Activated CD8-positive, alpha-beta T cell treated with anti-CD3 and anti-CD28 coated beads for 36 hours (primary cell): ENCODE measurements at regions not wholly inside any gene's neighbourhood (a gene's known extent, or its start where the extent isn't known, plus 50 kb on each side); places are given as distances from the start of the nearest gene placed in this dataset.
"Not testable (repeated sequence)": the region's sequence is repeated elsewhere in the genome, so short reads cannot be mapped to it uniquely, and the experiment has no call there.

Source experiments
- ATAC-seq: fragments of 200-7000 bp; cut with Tn5 transposase; one replicate; pipeline ENCODE4 v1.10.0; 2021; ENCODE audit warnings: mild to moderate bottlenecking, moderate library complexity
- CTCF ChIA-PET: fragments of 350-600 bp; sonication (Branson Sonifier 250); formaldehyde crosslinking; loops from one replicate; lab custom pipeline; 2021; ENCODE audit warnings: antibody characterized with exemption; lab: Charles Lee
- POLR2A ChIA-PET: fragments of 350-600 bp; sonication (Branson Sonifier 250); formaldehyde crosslinking; loops from one replicate; lab custom pipeline; 2021; ENCODE audit warnings: antibody characterized with exemption; lab: Charles Lee
- DNase-seq: peaks from one replicate; pipeline ENCODE4 v3.0.0-alpha.2; 2020
- H3K27ac Mint-ChIP-seq: one replicate; pipeline ENCODE4 v1.8.0; 2021; ENCODE audit warnings: mild to moderate bottlenecking, mixed read lengths
- H3K27me3 Mint-ChIP-seq: one replicate; pipeline ENCODE4 v1.8.0; 2021; ENCODE audit warnings: mixed read lengths
- H3K36me3 Mint-ChIP-seq: one replicate; pipeline ENCODE4 v1.8.0; 2021; ENCODE audit warnings: low read depth, mixed read lengths
- H3K4me1 Mint-ChIP-seq: one replicate; pipeline ENCODE4 v1.8.0; 2021; ENCODE audit warnings: low read depth, mixed read lengths
- H3K4me3 Mint-ChIP-seq: one replicate; pipeline ENCODE4 v1.8.0; 2021; ENCODE audit warnings: mild to moderate bottlenecking, moderate library complexity, mixed read lengths
- H3K9me3 Mint-ChIP-seq: one replicate; pipeline ENCODE4 v1.8.0; 2021; ENCODE audit warnings: mixed read lengths
- CTCF ChIP-seq: fragments of 200-600 bp; IDR thresholded peaks from one replicate; pipeline ENCODE4 v1.8.0; 2022; ENCODE audit warnings: antibody characterized with exemption, mild to moderate bottlenecking
- intact Hi-C: fragments of 100-400 bp; cut with micrococcal nuclease; formaldehyde crosslinking; loops from one replicate; pipeline ENCODE4 v1.10.0; 2022

GRCh38 chr16:86735727-86736126, 157.4 kb downstream of the FOXL1 start:
- intact Hi-C loops, result no loop called here
- POLR2A ChIA-PET, result no interaction called here
- H3K4me1 Mint-ChIP-seq, result peaks cover under 1% of the 10 kb centered on the region
- H3K27ac Mint-ChIP-seq, result no peak overlapping the region
- no peaks in the 10 kb centered on the region for H3K36me3 Mint-ChIP-seq
- H3K4me3 Mint-ChIP-seq, result no peak overlapping the region
- no peak for TF ChIP-seq CTCF
- H3K9me3 Mint-ChIP-seq, result no peaks in the 10 kb centered on the region
- ATAC-seq (no peak), DNase-seq (no peak)
- peaks cover 34% of the 10 kb centered on the region for H3K27me3 Mint-ChIP-seq
- CTCF ChIA-PET, result no interaction called here

- Mint-ChIP-seq H3K4me3 (no peak overlapping the region), H3K36me3 (no peaks in the 10 kb centered on the region), H3K4me1 (peaks cover 5% of the 10 kb centered on the region), H3K9me3 (no peaks in the 10 kb centered on the region), H3K27me3 (peaks cover 38% of the 10 kb centered on the region), H3K27ac (no peak overlapping the region)
- ATAC-seq (no peak), DNase-seq (no peak)
- CTCF ChIA-PET, result no interaction called here
- intact Hi-C loops, result no loop called here
- TF ChIP-seq CTCF, result no peak
- POLR2A ChIA-PET, result no interaction called here
Observed at GRCh38 chr16:86736502-86736901, 158.2 kb downstream of the FOXL1 start.

GRCh38 chr16:86737083-86737482, 158.7 kb downstream of the FOXL1 start:
- Mint-ChIP-seq H3K4me3 (no peak overlapping the region), H3K27me3 (peaks cover 40% of the 10 kb centered on the region), H3K27ac (no peak overlapping the region), H3K4me1 (peaks cover 5% of the 10 kb centered on the region), H3K9me3 (no peaks in the 10 kb centered on the region), H3K36me3 (no peaks in the 10 kb centered on the region)
- ChIA-PET CTCF (no interaction called here), POLR2A (no interaction called here)
- DNase-seq, result no peak
- intact Hi-C loops, result no loop called here
- ATAC-seq, result no peak
- no peak for TF ChIP-seq CTCF

- H3K27me3 Mint-ChIP-seq, result peaks cover 35% of the 10 kb centered on the region
- H3K9me3 Mint-ChIP-seq, H3K4me1 Mint-ChIP-seq, CTCF ChIA-PET, ATAC-seq, POLR2A ChIA-PET, H3K4me3 Mint-ChIP-seq, DNase-seq, H3K27ac Mint-ChIP-seq, H3K36me3 Mint-ChIP-seq, intact Hi-C loops: not testable (repeated sequence)
Observed at GRCh38 chr16:86738322-86738721, 160.0 kb downstream of the FOXL1 start.

- Mint-ChIP-seq H3K9me3 (no peaks in the 10 kb centered on the region), H3K4me1 (peaks cover 5% of the 10 kb centered on the region), H3K4me3 (no peak overlapping the region), H3K27ac (no peak overlapping the region), H3K36me3 (no peaks in the 10 kb centered on the region), H3K27me3 (peaks cover 34% of the 10 kb centered on the region)
- no peak for TF ChIP-seq CTCF
- POLR2A ChIA-PET, result no interaction called here
- intact Hi-C loops, result no loop called here
- no peak for DNase-seq
- no peak for ATAC-seq
- CTCF ChIA-PET, result no interaction called here
Observed at GRCh38 chr16:86739178-86739577, 160.8 kb downstream of the FOXL1 start.

- Mint-ChIP-seq H3K27me3 (peaks cover 29% of the 10 kb centered on the region), H3K4me3 (no peak overlapping the region), H3K9me3 (no peaks in the 10 kb centered on the region), H3K36me3 (no peaks in the 10 kb centered on the region), H3K4me1 (peaks cover 5% of the 10 kb centered on the region), H3K27ac (no peak overlapping the region)
- no peak for TF ChIP-seq CTCF
- no peak for ATAC-seq
- no peak for DNase-seq
- CTCF ChIA-PET, result no interaction called here
- POLR2A ChIA-PET, result no interaction called here
- intact Hi-C loops, result no loop called here
Observed at GRCh38 chr16:86739808-86740207, 161.5 kb downstream of the FOXL1 start.
